ENCODE measurements at regions not wholly inside any gene's neighbourhood (a gene's known extent, or its start where the extent isn't known, plus 50 kb on each side); places are given as distances from the start of the nearest gene placed in this dataset.

- no peak overlapping the region for H2AFZ ChIP-seq (ENCODE audit: low read depth)
- no peak overlapping the region for H3K4me2 ChIP-seq
- TF ChIP-seq CTCF (conservative IDR thresholded peaks at IDR 0.05; ENCODE audit: low read depth, low read length), result no peak
- H3K4me1 ChIP-seq (ENCODE audit: low read depth, poor library complexity, severe bottlenecking), result no peaks in the 10 kb centered on the region
- no peak overlapping the region for H3K9ac ChIP-seq
- no peak overlapping the region for H3K4me3 ChIP-seq (IDR thresholded peaks at IDR 0.05; ENCODE audit: insufficient read depth, low read depth, low read length)
- H4K20me1 ChIP-seq (ENCODE audit: insufficient read depth), result no peaks in the 10 kb centered on the region
- no peak overlapping the region for H3K27ac ChIP-seq
- no peaks in the 10 kb centered on the region for H3K79me2 ChIP-seq (ENCODE audit: insufficient read depth, low read depth)
- no peaks in the 10 kb centered on the region for H3K27me3 ChIP-seq (ENCODE audit: insufficient read depth, low read depth)
- no peaks in the 10 kb centered on the region for H3K36me3 ChIP-seq (ENCODE audit: insufficient read depth)
Measured at GRCh38 chr18:39976771-39977170, 1978.3 kb upstream of the PIK3C3 start.

- Histone ChIP-seq H4K20me1 (ENCODE audit: insufficient read depth) (no peaks in the 10 kb centered on the region), H3K27ac (no peak overlapping the region), H2AFZ (ENCODE audit: low read depth) (no peak overlapping the region), H3K9ac (no peak overlapping the region), H3K4me1 (ENCODE audit: low read depth, poor library complexity, severe bottlenecking) (no peaks in the 10 kb centered on the region), H3K4me2 (no peak overlapping the region), H3K27me3 (ENCODE audit: insufficient read depth, low read depth) (no peaks in the 10 kb centered on the region), H3K36me3 (ENCODE audit: insufficient read depth) (no peaks in the 10 kb centered on the region), H3K4me3 (IDR thresholded peaks at IDR 0.05; ENCODE audit: insufficient read depth, low read depth, low read length) (no peak overlapping the region), H3K79me2 (ENCODE audit: insufficient read depth, low read depth) (no peaks in the 10 kb centered on the region)
- TF ChIP-seq CTCF (conservative IDR thresholded peaks at IDR 0.05; ENCODE audit: low read depth, low read length), result no peak
Measured at GRCh38 chr18:39972521-39972920, 1982.5 kb upstream of the PIK3C3 start.

GRCh38 chr18:39969803-39970494 is 1985.1 kb upstream of the PIK3C3 start:
- Histone ChIP-seq H3K9ac (no peak overlapping the region), H3K4me3 (IDR thresholded peaks at IDR 0.05; ENCODE audit: insufficient read depth, low read depth, low read length) (no peak overlapping the region), H3K4me2 (no peak overlapping the region), H3K79me2 (ENCODE audit: insufficient read depth, low read depth) (no peaks in the 10 kb centered on the region), H4K20me1 (ENCODE audit: insufficient read depth) (no peaks in the 10 kb centered on the region), H3K36me3 (ENCODE audit: insufficient read depth) (no peaks in the 10 kb centered on the region), H3K4me1 (ENCODE audit: low read depth, poor library complexity, severe bottlenecking) (peaks cover 3% of the 10 kb centered on the region), H3K27ac (0 out of 2 replicates have a peak overlapping the region, but pooled peaks have one; percentile 16), H3K27me3 (ENCODE audit: insufficient read depth, low read depth) (no peaks in the 10 kb centered on the region), H2AFZ (ENCODE audit: low read depth) (no peak overlapping the region)
- TF ChIP-seq CTCF (conservative IDR thresholded peaks at IDR 0.05; ENCODE audit: low read depth, low read length), result no peak

GRCh38 chr18:39966275-39966674 is 1988.8 kb upstream of the PIK3C3 start:
- Histone ChIP-seq H4K20me1 (ENCODE audit: insufficient read depth) (no peaks in the 10 kb centered on the region), H3K4me3 (IDR thresholded peaks at IDR 0.05; ENCODE audit: insufficient read depth, low read depth, low read length) (no peak overlapping the region), H3K36me3 (ENCODE audit: insufficient read depth) (no peaks in the 10 kb centered on the region), H3K27me3 (ENCODE audit: insufficient read depth, low read depth) (no peaks in the 10 kb centered on the region), H3K4me2 (no peak overlapping the region), H3K79me2 (ENCODE audit: insufficient read depth, low read depth) (no peaks in the 10 kb centered on the region), H3K4me1 (ENCODE audit: low read depth, poor library complexity, severe bottlenecking) (peaks cover 15% of the 10 kb centered on the region), H3K9ac (no peak overlapping the region), H2AFZ (ENCODE audit: low read depth) (no peak overlapping the region), H3K27ac (no peak overlapping the region)
- TF ChIP-seq CTCF (conservative IDR thresholded peaks at IDR 0.05; ENCODE audit: low read depth, low read length), result peak; percentile 47; the same call in 1 of the 2 replicates
